ENCODE measurements at regions not wholly inside any gene's neighbourhood (a gene's known extent, or its start where the extent isn't known, plus 50 kb on each side); places are given as distances from the start of the nearest gene placed in this dataset.

GRCh38 chr11:79960461-79960860, 519.6 kb upstream of the TENM4 start:
- H2BK15ac ChIP-seq (ENCODE audit: low read length) = no peak overlapping the region
- H2BK12ac ChIP-seq (ENCODE audit: low read length) = no peak overlapping the region
- H3K9me3 ChIP-seq (replicated peaks in 1 of 2; ENCODE audit: control insufficient read depth in 2 of 2, insufficient read depth in 1 of 2, low read depth in 1 of 2, low read length in 2 of 2) = peaks cover 5 to 9% of the 10 kb centered on the region in 2 donors
- no peak overlapping the region for H3K4ac ChIP-seq (ENCODE audit: low read length)
- no peak overlapping the region for H3K27ac ChIP-seq (replicated peaks; ENCODE audit: low read length)
- no peaks in the 10 kb centered on the region for H3K36me3 ChIP-seq (replicated peaks in 1 of 2; ENCODE audit: control insufficient read depth in 2 of 2, insufficient read depth in 2 of 2, low read length in 2 of 2)
- no peak overlapping the region for H2AK5ac ChIP-seq (ENCODE audit: low read depth, low read length)
- H4K8ac ChIP-seq (ENCODE audit: low read depth, low read length) = no peak overlapping the region
- no peak overlapping the region for H4K91ac ChIP-seq (ENCODE audit: low read depth, low read length, poor library complexity)
- peaks cover 0 to 5% (median 0%) of the 10 kb centered on the region in 3 experiments for H3K27me3 ChIP-seq (ENCODE audit: control insufficient read depth in 3 of 3, insufficient read depth in 3 of 3, low read depth in 1 of 3, low read length in 3 of 3)
- H3K4me3 ChIP-seq (ENCODE audit: low read length in 2 of 2) = no peak overlapping the region
- H3K23ac ChIP-seq (ENCODE audit: low read depth, low read length, poor library complexity) = no peak overlapping the region
- H3K4me1 ChIP-seq (ENCODE audit: control insufficient read depth in 2 of 2, insufficient read depth in 1 of 2, low read depth in 1 of 2, low read length in 2 of 2) = peaks cover 6 to 16% of the 10 kb centered on the region in 2 donors
- H3K9ac ChIP-seq (ENCODE audit: low read depth, low read length, poor library complexity) = no peak overlapping the region
- H2BK5ac ChIP-seq (ENCODE audit: low read length) = no peak overlapping the region
- H3K79me1 ChIP-seq (ENCODE audit: low read depth, low read length) = no peaks in the 10 kb centered on the region
- H3K18ac ChIP-seq (ENCODE audit: low read length) = no peak overlapping the region
- DNase-seq (ENCODE audit: low spot score) = no peak
- no peak overlapping the region for H3K14ac ChIP-seq (ENCODE audit: low read length)
- H2AFZ ChIP-seq (ENCODE audit: low read length) = no peak overlapping the region
- no peak overlapping the region for H2BK120ac ChIP-seq (ENCODE audit: low read depth, low read length)
- H3K4me2 ChIP-seq (ENCODE audit: insufficient read depth, low read length, poor library complexity, severe bottlenecking) = no peak overlapping the region

- H3K9me3 ChIP-seq (replicated peaks in 1 of 2; ENCODE audit: control insufficient read depth in 2 of 2, insufficient read depth in 1 of 2, low read depth in 1 of 2, low read length in 2 of 2) = peaks cover 5 to 9% of the 10 kb centered on the region in 2 donors
- no peak overlapping the region for H3K4me2 ChIP-seq (ENCODE audit: insufficient read depth, low read length, poor library complexity, severe bottlenecking)
- H3K79me1 ChIP-seq (ENCODE audit: low read depth, low read length) = no peaks in the 10 kb centered on the region
- no peak overlapping the region for H2BK12ac ChIP-seq (ENCODE audit: low read length)
- H3K27me3 ChIP-seq (ENCODE audit: control insufficient read depth in 3 of 3, insufficient read depth in 3 of 3, low read depth in 1 of 3, low read length in 3 of 3) = peaks cover 0 to 5% (median 0%) of the 10 kb centered on the region in 3 experiments
- no CpG with 5 or more reads among the region's 2 CpGs for WGBS, 2 donors (ENCODE audit: extremely low coverage in 2 of 2, insufficient read length in 2 of 2, insufficient replicate concordance in 1 of 2)
- no peak overlapping the region for H3K4ac ChIP-seq (ENCODE audit: low read length)
- H3K14ac ChIP-seq (ENCODE audit: low read length) = no peak overlapping the region
- no peak overlapping the region for H4K91ac ChIP-seq (ENCODE audit: low read depth, low read length, poor library complexity)
- no peaks in the 10 kb centered on the region for H3K36me3 ChIP-seq (replicated peaks in 1 of 2; ENCODE audit: control insufficient read depth in 2 of 2, insufficient read depth in 2 of 2, low read length in 2 of 2)
- H3K4me3 ChIP-seq (ENCODE audit: low read length in 2 of 2) = no peak overlapping the region
- DNase-seq (ENCODE audit: low spot score) = no peak
- no peak overlapping the region for H3K27ac ChIP-seq (replicated peaks; ENCODE audit: low read length)
- no peak overlapping the region for H2BK5ac ChIP-seq (ENCODE audit: low read length)
- H2AFZ ChIP-seq (ENCODE audit: low read length) = no peak overlapping the region
- H2BK15ac ChIP-seq (ENCODE audit: low read length) = no peak overlapping the region
- peaks cover 6 to 9% of the 10 kb centered on the region in 2 donors for H3K4me1 ChIP-seq (ENCODE audit: control insufficient read depth in 2 of 2, insufficient read depth in 1 of 2, low read depth in 1 of 2, low read length in 2 of 2)
- no peak overlapping the region for H3K23ac ChIP-seq (ENCODE audit: low read depth, low read length, poor library complexity)
- no peak overlapping the region for H2BK120ac ChIP-seq (ENCODE audit: low read depth, low read length)
- H4K8ac ChIP-seq (ENCODE audit: low read depth, low read length) = no peak overlapping the region
- no peak overlapping the region for H3K18ac ChIP-seq (ENCODE audit: low read length)
- H2AK5ac ChIP-seq (ENCODE audit: low read depth, low read length) = no peak overlapping the region
- H3K9ac ChIP-seq (ENCODE audit: low read depth, low read length, poor library complexity) = no peak overlapping the region
These were observed 518.5 kb upstream of the TENM4 start for GRCh38 chr11:79959318-79959717.

- Histone ChIP-seq H3K36me3 (replicated peaks in 1 of 2; ENCODE audit: control insufficient read depth in 2 of 2, insufficient read depth in 2 of 2, low read length in 2 of 2) (no peaks in the 10 kb centered on the region), H3K9ac (ENCODE audit: low read depth, low read length, poor library complexity) (no peak overlapping the region), H4K8ac (ENCODE audit: low read depth, low read length) (no peak overlapping the region), H3K4me2 (ENCODE audit: insufficient read depth, low read length, poor library complexity, severe bottlenecking) (no peak overlapping the region), H2BK12ac (ENCODE audit: low read length) (no peak overlapping the region), H3K4ac (ENCODE audit: low read length) (no peak overlapping the region), H3K9me3 (replicated peaks in 1 of 2; ENCODE audit: control insufficient read depth in 2 of 2, insufficient read depth in 1 of 2, low read depth in 1 of 2, low read length in 2 of 2) (peaks cover 5 to 9% of the 10 kb centered on the region in 2 donors), H3K27me3 (ENCODE audit: control insufficient read depth in 3 of 3, insufficient read depth in 3 of 3, low read depth in 1 of 3, low read length in 3 of 3) (peaks cover 0 to 5% (median 0%) of the 10 kb centered on the region in 3 experiments), H3K4me3 (ENCODE audit: low read length in 2 of 2) (no peak overlapping the region), H4K91ac (ENCODE audit: low read depth, low read length, poor library complexity) (no peak overlapping the region), H3K4me1 (ENCODE audit: control insufficient read depth in 2 of 2, insufficient read depth in 1 of 2, low read depth in 1 of 2, low read length in 2 of 2) (no peaks in the 10 kb centered on the region), H3K27ac (replicated peaks; ENCODE audit: low read length) (no peak overlapping the region), H2BK5ac (ENCODE audit: low read length) (no peak overlapping the region), H2BK120ac (ENCODE audit: low read depth, low read length) (no peak overlapping the region), H3K18ac (ENCODE audit: low read length) (no peak overlapping the region), H3K14ac (ENCODE audit: low read length) (no peak overlapping the region), H2BK15ac (ENCODE audit: low read length) (no peak overlapping the region), H2AK5ac (ENCODE audit: low read depth, low read length) (no peak overlapping the region), H3K23ac (ENCODE audit: low read depth, low read length, poor library complexity) (no peak overlapping the region), H3K79me1 (ENCODE audit: low read depth, low read length) (no peaks in the 10 kb centered on the region), H2AFZ (ENCODE audit: low read length) (no peak overlapping the region)
- no peak for DNase-seq (ENCODE audit: low spot score)
These were observed 516.9 kb upstream of the TENM4 start for GRCh38 chr11:79957702-79958101.

- no peak overlapping the region for H2BK12ac ChIP-seq (ENCODE audit: low read length)
- H4K8ac ChIP-seq (ENCODE audit: low read depth, low read length) = no peak overlapping the region
- no peak overlapping the region for H3K4me3 ChIP-seq (ENCODE audit: low read length in 2 of 2)
- H4K91ac ChIP-seq (ENCODE audit: low read depth, low read length, poor library complexity) = no peak overlapping the region
- H3K23ac ChIP-seq (ENCODE audit: low read depth, low read length, poor library complexity) = no peak overlapping the region
- H3K79me1 ChIP-seq (ENCODE audit: low read depth, low read length) = no peaks in the 10 kb centered on the region
- H3K14ac ChIP-seq (ENCODE audit: low read length) = no peak overlapping the region
- H2BK5ac ChIP-seq (ENCODE audit: low read length) = no peak overlapping the region
- no peak overlapping the region for H2BK15ac ChIP-seq (ENCODE audit: low read length)
- no peak overlapping the region for H2AK5ac ChIP-seq (ENCODE audit: low read depth, low read length)
- no peak overlapping the region for H3K4me2 ChIP-seq (ENCODE audit: insufficient read depth, low read length, poor library complexity, severe bottlenecking)
- no peak overlapping the region for H2BK120ac ChIP-seq (ENCODE audit: low read depth, low read length)
- H3K9ac ChIP-seq (ENCODE audit: low read depth, low read length, poor library complexity) = no peak overlapping the region
- no peak overlapping the region for H3K4ac ChIP-seq (ENCODE audit: low read length)
- no peaks in the 10 kb centered on the region for H3K4me1 ChIP-seq (ENCODE audit: control insufficient read depth in 2 of 2, insufficient read depth in 1 of 2, low read depth in 1 of 2, low read length in 2 of 2)
- no peak overlapping the region for H2AFZ ChIP-seq (ENCODE audit: low read length)
- no peak overlapping the region for H3K27ac ChIP-seq (replicated peaks; ENCODE audit: low read length)
- H3K9me3 ChIP-seq (replicated peaks in 1 of 2; ENCODE audit: control insufficient read depth in 2 of 2, insufficient read depth in 1 of 2, low read depth in 1 of 2, low read length in 2 of 2) = peaks cover 5 to 9% of the 10 kb centered on the region in 2 donors
- no peaks in the 10 kb centered on the region for H3K36me3 ChIP-seq (replicated peaks in 1 of 2; ENCODE audit: control insufficient read depth in 2 of 2, insufficient read depth in 2 of 2, low read length in 2 of 2)
- no peak for DNase-seq (ENCODE audit: low spot score)
- peaks cover 0 to 5% (median 0%) of the 10 kb centered on the region in 3 experiments for H3K27me3 ChIP-seq (ENCODE audit: control insufficient read depth in 3 of 3, insufficient read depth in 3 of 3, low read depth in 1 of 3, low read length in 3 of 3)
- H3K18ac ChIP-seq (ENCODE audit: low read length) = no peak overlapping the region
- no CpG with 5 or more reads among the region's 4 CpGs for WGBS, 2 donors (ENCODE audit: extremely low coverage in 2 of 2, insufficient read length in 2 of 2, insufficient replicate concordance in 1 of 2)
These were observed 515.2 kb upstream of the TENM4 start for GRCh38 chr11:79956061-79956460.
